Glomerular visceral epithelial cell (primary cell): ENCODE measurements at regions not wholly inside any gene's neighbourhood (a gene's known extent, or its start where the extent isn't known, plus 50 kb on each side); places are given as distances from the start of the nearest gene placed in this dataset.

Experiments
- DNase-seq: peaks from one replicate; pipeline ENCODE4 v3.0.0-alpha.2; 2016; ENCODE audit errors: extremely low spot score

GRCh38 chr10:88059190-88059589 is 195.8 kb downstream of the PTEN start:
- DNase-seq: no peak

- no peak for DNase-seq
Measured at GRCh38 chr10:88060762-88061161, 197.3 kb downstream of the PTEN start.

GRCh38 chr10:88062385-88062784 is 199.0 kb downstream of the PTEN start:
- no peak for DNase-seq

GRCh38 chr10:88062798-88063472 is 199.5 kb downstream of the PTEN start:
- DNase-seq: no peak

GRCh38 chr10:88063861-88064557 is 200.6 kb downstream of the PTEN start:
- no peak for DNase-seq

GRCh38 chr10:88064608-88065382 is 201.4 kb downstream of the PTEN start:
- no peak for DNase-seq

GRCh38 chr10:88065383-88066049 is 202.1 kb downstream of the PTEN start:
- DNase-seq: no peak

GRCh38 chr10:88066319-88066718 is 202.9 kb downstream of the PTEN start:
- no peak for DNase-seq

GRCh38 chr10:88066876-88067275 is 203.5 kb downstream of the PTEN start:
- DNase-seq: no peak

GRCh38 chr10:88067737-88068136 is 204.3 kb downstream of the PTEN start:
- no peak for DNase-seq

GRCh38 chr10:88069338-88069737 is 205.9 kb downstream of the PTEN start:
- no peak for DNase-seq

GRCh38 chr10:88070080-88070880 is 206.9 kb downstream of the PTEN start:
- no peak for DNase-seq

GRCh38 chr10:88071879-88072278 is 208.5 kb downstream of the PTEN start:
- no peak for DNase-seq

- DNase-seq: no peak
Measured at GRCh38 chr10:88073682-88074081, 210.3 kb downstream of the PTEN start.

GRCh38 chr10:88074971-88075370 is 211.5 kb downstream of the PTEN start:
- DNase-seq: no peak

GRCh38 chr10:88076027-88076880 is 212.8 kb downstream of the PTEN start:
- peak; percentile 2 for DNase-seq

- peak; percentile 82 for DNase-seq
Measured at GRCh38 chr10:88077977-88078376, 214.6 kb downstream of the PTEN start.

GRCh38 chr10:88080213-88080612 is 216.8 kb downstream of the PTEN start:
- peak; percentile 85 for DNase-seq

GRCh38 chr10:88081457-88082054 is 218.1 kb downstream of the PTEN start:
- DNase-seq: no peak

GRCh38 chr10:88082391-88082790 is 219.0 kb downstream of the PTEN start:
- no peak for DNase-seq
